ENCODE measurements at regions not wholly inside any gene's neighbourhood (a gene's known extent, or its start where the extent isn't known, plus 50 kb on each side); places are given as distances from the start of the nearest gene placed in this dataset.

DNA sequence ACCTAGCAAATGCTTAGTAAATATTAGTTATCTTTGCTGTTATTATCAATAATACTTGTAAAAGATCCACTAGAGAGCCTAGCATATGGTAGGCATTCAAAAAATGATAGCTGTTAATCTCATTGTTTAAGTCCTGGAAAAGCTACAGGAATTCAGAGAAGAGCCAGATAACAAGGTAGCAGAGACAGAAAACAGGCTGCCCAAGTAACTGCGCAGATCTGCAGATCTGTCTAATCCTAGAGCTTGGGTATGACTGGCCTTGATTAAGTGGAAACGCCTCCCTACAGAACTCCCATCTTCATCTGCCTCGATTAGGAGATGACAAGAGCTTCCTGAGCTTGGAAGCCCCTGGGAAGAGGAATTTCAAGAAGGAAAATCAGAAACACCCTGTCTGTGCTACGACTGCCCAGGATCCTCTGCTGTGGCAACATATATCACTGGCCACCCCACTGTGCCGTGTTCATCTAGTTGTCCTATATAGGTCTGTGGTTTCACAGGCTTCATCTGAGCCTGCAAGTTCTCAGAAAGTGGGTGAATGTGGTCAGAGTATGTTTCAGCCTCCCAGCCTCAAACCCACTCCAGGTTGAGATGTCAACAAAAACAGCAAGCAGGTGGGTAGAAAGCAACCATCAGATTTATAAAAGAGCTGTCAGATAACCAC is 151.5 kb upstream of the PKDCC start:
- intact Hi-C loops (cut with DNase I): no loop called here
- no peak for DNase-seq (ENCODE audit: low spot score)

DNA sequence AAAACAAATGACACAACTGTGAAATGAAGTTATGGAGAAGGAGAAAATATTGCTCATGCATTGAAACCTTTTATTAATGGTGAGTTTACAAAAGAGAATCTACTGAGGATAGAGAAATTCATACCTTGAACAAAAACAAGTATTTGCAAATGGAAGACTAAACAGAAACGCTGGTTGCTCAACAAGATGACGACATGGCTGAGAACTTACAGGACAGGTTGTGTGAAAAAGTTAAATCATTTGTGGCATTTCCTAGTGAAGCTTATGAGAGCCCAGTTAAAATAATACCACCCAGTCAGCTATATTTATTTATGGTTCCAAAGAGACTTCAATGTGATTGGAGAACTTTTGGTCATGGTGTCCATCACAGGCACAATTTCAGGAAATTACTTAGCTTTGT is 148.6 kb upstream of the PKDCC start:
- no peak for DNase-seq (ENCODE audit: low spot score)
- intact Hi-C loops (cut with DNase I): no loop called here

DNA sequence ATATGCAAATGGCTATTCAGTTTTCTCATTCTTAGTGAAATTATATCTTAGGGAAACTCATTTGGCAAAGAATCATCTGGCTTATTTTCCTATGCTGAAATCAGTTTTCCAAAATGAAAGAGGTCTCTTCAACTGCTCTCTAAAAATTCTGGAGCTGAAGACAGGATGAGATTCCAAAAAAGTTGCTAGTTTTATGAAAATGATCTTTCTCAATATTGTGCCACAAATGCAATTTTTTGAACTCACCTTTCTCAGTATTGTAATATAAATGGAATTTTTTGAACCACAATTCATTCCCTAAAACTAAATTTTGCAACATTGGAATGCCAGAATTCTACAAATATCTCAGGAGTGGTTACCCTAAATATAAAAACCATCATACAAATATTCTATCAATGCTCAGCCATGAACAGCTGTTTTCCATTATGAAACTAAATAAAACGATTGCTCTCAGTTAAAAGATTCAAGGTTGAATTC is 147.7 kb upstream of the PKDCC start:
- intact Hi-C loops (cut with DNase I): no loop called here
- no peak for DNase-seq (ENCODE audit: low spot score)

DNA sequence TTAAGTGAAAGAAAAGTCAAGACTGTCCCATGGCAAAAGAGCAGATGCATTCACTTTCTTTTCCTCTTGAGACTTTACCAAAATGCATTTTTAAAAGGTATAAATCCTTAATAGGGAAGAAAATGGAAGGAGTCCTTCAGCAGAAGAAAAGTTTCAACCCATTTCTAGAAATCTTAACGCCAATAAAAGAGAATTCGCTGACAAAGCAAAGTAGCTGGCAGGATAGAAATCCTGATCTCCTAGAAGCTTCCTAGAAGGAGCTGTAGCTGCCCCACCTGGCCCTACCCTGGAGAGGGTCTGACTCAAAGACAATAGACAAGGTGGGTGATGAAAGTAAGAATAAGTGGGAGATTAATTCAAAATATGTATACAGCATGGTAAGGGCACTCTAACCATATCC is 144.9 kb upstream of the PKDCC start:
- DNase-seq (ENCODE audit: low spot score): no peak
- intact Hi-C loops (cut with DNase I): no loop called here

DNA sequence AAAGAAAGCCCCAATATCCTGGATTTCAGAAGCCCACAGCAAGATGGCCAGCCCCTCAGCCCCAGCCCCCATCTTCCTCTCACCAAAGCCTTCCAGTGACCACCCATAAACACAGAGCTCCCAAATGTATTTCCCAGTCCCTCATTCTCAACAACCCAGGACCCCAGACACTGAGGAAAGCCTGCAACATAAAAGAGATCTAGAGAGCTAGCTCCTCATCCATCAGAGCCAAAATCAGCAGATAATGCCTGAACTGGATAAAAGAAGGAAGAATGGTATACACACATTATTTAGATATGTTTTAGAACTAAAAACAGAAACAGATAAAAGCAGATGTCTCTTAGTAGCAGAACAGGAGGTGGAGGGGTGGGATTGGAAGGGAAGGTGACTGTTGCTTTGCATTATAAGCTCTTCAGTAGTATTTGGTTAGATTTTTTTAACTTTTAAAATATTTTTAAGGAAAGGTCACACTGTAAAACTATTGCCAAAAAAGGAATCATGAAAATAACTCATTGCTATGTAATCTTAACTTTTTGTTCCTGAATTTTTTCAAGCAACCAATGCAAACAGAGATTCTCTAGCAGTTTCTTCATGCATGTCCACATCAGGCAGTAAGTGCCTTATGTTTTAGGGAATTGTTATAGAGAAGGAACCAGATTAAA is 144.2 kb upstream of the PKDCC start:
- intact Hi-C loops (cut with DNase I): no loop called here

DNA sequence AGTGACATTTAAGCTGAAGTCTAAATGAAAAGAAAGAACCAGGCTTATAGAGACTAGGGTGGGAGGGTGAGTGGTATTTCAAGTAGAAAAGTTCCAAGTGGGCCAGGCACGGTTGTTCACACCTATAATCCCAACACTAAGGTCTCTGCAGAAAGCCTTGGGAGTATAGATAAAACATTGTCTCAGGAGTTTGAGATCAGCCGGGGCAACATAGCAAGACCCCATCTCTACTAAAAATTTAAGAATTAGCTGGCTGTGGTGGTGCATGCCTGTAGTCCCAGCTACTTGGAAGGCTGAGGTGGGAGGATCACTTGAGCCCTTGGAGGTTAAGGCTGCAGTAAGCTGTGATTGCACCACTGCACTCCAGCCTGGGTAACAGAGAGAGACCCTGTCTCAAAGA is 143.4 kb upstream of the PKDCC start:
- intact Hi-C loops (cut with DNase I): no loop called here
- DNase-seq (ENCODE audit: low spot score): no peak

More for the DNA sequence above, 144.2 kb upstream of the PKDCC start:
- no peak for DNase-seq (ENCODE audit: low spot score)

DNA sequence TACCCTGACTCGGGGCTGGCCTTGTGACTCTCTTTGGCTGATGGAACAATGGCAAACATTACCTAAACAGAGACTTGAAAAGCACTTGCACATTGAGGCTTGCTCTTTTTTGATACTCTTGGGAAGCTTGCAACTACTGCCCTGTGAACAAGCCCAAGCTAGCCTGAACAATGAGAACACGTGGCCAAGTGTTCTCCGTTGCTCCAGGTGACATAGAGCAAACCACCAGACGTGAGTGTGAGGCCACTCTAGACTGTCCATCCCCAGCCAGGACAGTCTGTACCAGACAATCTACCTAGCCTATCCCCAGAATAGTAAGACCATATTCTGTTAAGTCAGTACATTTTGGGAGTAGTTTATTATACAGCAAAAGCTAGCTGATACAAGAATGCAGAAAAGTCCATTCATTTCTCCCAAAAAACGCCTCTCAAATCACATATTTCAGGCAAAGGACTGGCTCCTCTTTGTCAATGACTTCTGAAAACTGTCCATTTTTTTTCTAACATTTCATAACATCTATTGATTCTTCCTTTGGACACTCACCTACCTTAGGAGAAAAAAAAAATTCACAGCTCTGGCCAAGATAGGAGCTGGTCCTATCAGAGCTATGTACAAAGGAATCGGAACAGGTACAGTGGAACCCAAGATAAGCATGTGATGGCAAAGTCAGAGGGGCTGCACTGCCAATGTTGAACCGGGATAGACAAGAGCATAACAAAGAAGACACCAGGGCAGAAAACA is 142.1 kb upstream of the PKDCC start:
- no peak for DNase-seq (ENCODE audit: low spot score)
- intact Hi-C loops (cut with DNase I): no loop called here

DNA sequence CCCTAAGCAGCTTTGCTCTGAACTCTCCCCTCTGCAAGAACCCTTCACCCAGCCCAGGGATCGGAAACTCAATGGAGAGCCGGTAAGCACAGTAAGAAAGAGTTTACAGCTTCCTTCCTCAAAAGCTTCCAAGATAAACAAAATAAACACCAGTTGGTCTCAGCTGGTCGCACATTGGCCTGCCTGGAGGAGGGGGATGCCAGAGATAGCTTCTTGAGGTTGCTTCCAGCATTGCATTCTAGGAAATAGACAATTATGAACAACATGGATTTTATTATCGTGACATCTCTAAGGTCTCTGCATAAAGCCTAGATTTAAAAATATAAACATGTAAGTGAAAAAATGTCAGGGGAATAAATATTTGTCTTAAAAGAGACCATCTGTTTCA is 141.5 kb upstream of the PKDCC start:
- DNase-seq (ENCODE audit: low spot score): no peak
- intact Hi-C loops (cut with DNase I): no loop called here

DNA sequence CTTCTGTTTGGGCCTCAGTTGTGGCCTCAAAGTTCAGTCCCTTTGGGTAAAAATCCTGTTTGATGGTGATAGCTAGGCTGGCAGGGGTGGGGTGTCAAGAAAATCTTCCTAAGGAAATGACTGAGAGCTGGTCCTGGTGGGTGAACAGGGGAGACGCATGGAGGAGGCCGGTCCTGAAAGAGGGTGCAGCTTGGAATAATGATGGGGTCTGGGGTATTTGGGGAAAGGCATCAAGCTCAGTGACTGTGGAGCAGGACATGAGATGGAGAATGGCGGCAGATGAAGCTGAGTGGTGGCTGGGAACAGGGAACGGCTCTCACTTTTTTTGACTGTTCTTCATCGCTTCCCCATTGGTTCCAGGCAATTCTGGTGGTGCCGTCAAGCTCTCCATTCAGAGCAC is 140.7 kb upstream of the PKDCC start:
- intact Hi-C loops (cut with DNase I): no loop called here
- no peak for DNase-seq (ENCODE audit: low spot score)

DNA sequence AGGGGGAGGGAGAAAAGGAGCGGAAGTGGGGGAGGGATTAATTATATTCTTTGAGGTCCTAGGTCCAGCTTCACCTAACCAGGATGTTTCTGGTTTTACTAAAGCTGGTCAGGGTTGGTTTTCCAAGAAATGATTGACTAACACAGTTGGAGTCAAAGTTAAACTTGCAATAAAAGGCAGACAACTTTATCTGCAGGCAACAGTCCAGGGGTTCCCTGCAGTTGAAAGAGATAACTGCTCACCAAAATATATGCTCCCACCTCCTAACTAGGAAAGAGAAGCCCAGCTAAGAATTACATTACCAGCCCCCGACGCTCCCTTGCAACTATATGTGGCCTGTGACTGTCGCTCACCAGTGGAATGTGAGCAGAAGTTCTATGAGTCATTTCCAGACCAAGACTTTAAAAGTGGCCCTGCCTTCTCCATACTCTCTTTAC is 140.0 kb upstream of the PKDCC start:
- intact Hi-C loops (cut with DNase I): no loop called here
- no peak for DNase-seq (ENCODE audit: low spot score)

DNA sequence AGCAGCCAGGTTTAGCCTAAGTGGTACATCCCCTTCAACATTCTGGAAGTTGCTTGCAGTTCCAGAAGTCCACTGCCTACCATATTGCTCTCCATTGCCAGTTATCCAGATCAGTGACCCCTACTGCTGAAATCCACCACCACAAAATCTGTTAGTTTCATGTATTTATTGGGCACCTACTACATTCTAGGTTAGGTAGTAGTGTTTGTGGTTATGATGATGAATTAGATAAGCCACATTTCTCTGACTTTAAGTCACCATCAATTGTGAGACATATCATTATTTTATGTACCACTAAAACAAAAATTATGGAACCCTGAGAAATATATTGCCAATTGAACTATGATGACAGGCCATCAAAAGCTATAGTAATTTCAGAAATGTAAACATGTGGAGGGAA is 139.5 kb upstream of the PKDCC start:
- intact Hi-C loops (cut with DNase I): no loop called here
- no peak for DNase-seq (ENCODE audit: low spot score)

DNA sequence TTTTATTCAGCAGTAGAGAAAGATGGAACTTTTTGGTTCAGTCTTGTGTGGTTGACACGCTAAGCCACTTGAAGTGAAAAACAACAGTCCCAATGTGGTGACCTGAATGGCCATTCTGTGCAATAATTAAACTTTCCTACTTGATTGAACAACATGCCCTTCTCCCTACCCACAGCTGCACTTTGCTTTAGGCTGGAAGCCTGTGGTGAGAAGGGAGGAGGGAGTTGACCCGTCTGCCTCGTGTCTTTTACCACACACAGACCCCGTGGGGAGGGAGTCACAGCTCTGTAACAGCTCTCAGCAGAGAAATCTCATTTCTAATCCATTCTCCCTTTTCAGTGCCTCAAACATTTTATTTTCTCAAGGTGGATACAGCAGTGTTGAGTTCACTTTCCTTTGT is 138.2 kb upstream of the PKDCC start:
- intact Hi-C loops (cut with DNase I): no loop called here
- DNase-seq (ENCODE audit: low spot score): no peak

DNA sequence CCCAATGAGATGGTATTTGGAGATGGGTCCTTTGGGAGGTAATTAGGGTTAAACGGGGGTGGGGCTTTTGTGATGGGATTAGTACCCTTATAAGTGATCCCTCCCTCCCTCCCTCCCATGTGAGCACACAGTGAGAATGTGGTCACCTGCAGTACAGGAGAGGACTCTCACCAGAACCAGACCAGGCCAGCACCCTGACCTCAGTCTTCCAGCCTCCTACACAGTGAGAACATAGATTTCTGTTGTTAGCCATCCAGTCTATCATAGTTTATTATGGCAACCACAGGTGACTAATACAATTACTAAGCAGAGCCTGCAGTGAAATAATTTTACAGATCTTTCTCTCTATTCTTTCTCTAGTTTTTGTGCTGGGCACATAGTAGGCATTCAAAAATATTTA is 137.7 kb upstream of the PKDCC start:
- no peak for DNase-seq (ENCODE audit: low spot score)
- intact Hi-C loops (cut with DNase I): no loop called here

DNA sequence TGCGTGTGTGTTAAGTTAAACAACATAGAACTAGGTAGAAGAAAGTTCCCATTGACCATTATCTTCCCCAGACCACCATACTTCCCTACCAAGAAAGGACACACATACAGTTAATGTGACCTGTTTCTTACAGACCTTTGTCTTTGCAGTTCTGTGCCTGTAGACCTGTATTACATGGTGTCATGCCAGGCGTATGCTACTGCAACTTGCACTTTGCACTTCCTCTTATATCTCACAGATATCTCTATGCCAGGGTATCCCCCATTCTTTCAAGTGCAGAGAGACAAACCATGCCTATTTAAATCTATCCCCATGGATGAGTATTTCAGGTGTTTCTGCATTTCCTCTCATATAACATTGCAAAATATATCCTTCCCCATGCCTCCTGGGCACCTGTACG is 136.8 kb upstream of the PKDCC start:
- DNase-seq (ENCODE audit: low spot score): no peak
- intact Hi-C loops (cut with DNase I): no loop called here

DNA sequence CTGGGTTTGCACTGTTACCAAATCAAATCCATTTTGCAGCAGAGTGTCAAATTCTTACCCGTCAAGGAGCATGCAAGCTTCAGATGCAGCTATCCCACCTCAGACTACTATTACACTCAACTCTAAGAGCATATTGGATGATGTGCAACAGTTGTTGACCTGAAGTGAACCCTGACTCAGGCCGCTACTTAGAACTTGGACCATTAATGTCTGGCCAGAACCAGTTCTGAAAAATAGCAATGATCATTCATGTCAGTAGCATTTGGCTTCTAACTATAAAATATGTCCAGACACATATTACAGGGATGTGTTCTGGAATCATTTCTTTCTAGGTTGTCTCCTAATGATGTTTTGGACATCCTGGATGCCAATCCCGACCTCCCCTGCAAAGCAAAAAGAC is 135.5 kb upstream of the PKDCC start:
- intact Hi-C loops (cut with DNase I): no loop called here
- DNase-seq (ENCODE audit: low spot score): no peak

DNA sequence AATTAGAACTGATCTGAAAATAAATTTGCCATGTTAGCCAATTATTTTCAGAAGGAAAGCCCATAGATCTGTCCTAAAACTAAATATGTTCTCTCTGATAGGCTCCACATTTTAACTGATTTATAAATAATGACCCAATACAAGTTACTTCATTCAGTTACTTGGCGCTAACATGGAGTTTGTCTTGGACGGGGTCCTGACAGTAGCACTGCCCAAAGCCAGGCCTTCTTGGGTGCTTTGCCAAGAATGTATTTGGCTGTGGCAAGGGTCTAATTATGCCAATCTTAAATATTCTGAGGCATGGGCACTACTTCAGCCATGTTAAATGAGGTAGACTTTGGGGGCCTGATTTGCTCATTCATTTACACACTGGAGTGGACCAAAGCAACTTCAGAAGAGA is 135.0 kb upstream of the PKDCC start:
- no peak for DNase-seq (ENCODE audit: low spot score)
- intact Hi-C loops (cut with DNase I): no loop called here

DNA sequence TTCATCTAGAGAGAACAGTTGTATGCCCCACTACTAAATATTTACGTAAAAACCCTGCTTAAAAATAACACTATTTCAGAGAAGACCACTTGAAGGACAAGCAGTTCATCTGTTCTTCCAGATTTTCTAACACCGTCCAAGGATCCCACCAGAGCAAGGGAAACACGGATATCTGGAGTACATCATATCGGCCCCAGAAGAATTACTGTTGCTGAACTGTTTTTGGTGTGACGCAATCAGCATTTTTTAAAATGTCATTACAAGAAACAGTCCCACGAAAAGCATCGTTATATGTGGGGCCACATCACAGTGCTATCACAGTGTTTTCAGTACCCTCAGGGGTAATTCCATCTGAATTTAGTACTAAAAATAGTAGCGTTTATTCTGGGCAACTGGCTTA is 134.5 kb upstream of the PKDCC start:
- intact Hi-C loops (cut with DNase I): no loop called here
- DNase-seq (ENCODE audit: low spot score): no peak

DNA sequence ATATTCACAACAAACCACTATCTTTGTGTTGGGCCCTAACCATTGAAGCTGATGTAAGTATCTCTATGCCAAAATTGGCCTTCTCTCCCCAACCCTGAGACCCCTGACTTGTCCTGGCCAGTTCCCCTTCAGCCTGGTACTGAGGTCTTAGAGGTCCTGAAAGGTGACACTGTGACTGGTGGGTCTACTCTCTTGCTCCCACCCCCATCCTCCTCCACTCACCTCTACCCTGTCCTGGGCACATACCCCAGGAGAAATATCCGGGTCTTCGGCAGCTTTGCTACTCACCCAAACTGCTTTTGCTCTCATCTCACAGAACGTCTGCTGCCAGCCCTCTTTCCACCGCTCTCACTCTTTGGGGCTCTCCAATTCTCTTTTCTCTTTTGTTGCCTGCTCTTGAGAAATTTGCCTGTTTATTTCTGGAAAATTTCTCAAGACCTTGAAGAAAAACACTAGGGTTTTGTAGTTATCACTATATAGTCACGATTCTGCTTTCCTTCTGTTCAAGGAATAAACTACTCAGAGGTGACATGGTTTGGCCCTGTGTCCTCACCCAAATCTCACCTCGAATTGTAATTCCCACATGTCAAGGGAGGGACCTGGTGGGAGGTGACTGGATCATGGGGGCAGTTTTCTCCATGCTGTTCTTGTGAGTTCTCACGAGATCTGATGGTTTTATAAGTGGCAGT is 133.8 kb upstream of the PKDCC start:
- intact Hi-C loops (cut with DNase I): no loop called here
- DNase-seq (ENCODE audit: low spot score): no peak

DNA sequence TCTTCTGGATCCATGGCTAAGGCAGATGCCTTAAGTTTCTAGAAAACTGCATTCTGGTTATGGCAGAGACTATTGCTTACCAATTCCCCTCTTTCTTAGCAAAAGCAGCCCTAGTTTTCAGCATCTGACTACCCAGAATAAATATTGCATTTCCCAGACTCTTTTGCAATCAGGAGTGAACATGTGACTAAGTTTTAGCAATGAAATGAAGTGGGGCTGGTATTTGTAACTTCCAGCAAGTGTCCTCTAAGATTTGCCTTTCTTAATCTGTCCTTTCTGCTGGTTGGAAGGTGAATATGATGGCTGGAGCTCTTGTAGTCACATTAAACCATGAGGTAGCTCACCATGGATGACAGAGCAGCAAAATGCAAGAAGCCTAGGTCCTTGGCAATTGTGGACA is 132.9 kb upstream of the PKDCC start:
- no peak for DNase-seq (ENCODE audit: low spot score)
- intact Hi-C loops (cut with DNase I): no loop called here

DNA sequence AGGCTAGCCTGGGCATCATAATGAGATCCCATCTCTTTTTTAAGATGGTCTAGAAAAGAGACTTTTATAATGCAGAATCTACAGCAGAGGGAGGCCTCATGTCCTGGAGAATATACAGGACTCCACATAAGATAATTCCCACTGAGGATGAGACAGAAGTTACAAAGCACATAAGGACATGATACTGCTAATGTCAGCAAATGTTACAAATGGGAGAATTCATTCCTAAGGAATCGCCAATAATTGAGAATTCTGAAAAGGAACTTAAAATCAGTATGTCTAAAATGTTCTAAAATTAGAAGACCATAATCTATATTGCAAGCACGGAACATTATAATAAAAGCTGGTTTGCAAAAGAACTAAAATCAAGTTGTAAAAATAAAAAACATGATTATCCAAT is 131.6 kb upstream of the PKDCC start:
- DNase-seq (ENCODE audit: low spot score): no peak
- intact Hi-C loops (cut with DNase I): no loop called here

Measured in cardiac septum (tissue), 1 donor.